ENCODE measurements at regions not wholly inside any gene's neighbourhood (a gene's known extent, or its start where the extent isn't known, plus 50 kb on each side); places are given as distances from the start of the nearest gene placed in this dataset.

GRCh38 chr12:131290255-131290959, 336.7 kb downstream of the ADGRD1 start:
- TF ChIP-seq CTCF (IDR thresholded peaks at IDR 0.05) (no peak), POLR2A (IDR thresholded peaks at IDR 0.05) (no peak)
